Keratinocyte (primary cell): ENCODE measurements at regions not wholly inside any gene's neighbourhood (a gene's known extent, or its start where the extent isn't known, plus 50 kb on each side); places are given as distances from the start of the nearest gene placed in this dataset.

Experiments
- DNase-seq: peaks from one replicate; pipeline ENCODE4 v3.0.0-alpha.2; 2011; ENCODE audit warnings: low read depth, missing footprints, low spot score
- FAIRE-seq: peaks from 2 replicates; lab custom pipeline; 2011; peaks lifted over from hg19 to GRCh38; lab: Jason Lieb, UNC
- H2AFZ ChIP-seq: 2 replicates; pipeline ENCODE4 v1.6.0; 2012; ENCODE audit warnings: low read length, control low read depth, inconsistent platforms; ENCODE audit not compliant: control insufficient read depth
- H3K27ac ChIP-seq: 2 replicates; pipeline ENCODE4 v1.5.1; 2011; ENCODE audit warnings: low read length; ENCODE audit not compliant: control insufficient read depth, insufficient read depth
- H3K27me3 ChIP-seq: 3 replicates; pipeline ENCODE4 v1.6.0; 2011; ENCODE audit warnings: low read length; ENCODE audit not compliant: control insufficient read depth, insufficient read depth; ENCODE audit errors: extremely low read depth
- H3K36me3 ChIP-seq, 2 experiments: 2 replicates in 1 of 2; 3 replicates in 1 of 2; pipeline ENCODE4 v1.5.1; 2011; ENCODE audit warnings: low read length in 2 of 2, mild to moderate bottlenecking in 1 of 2; ENCODE audit not compliant: control insufficient read depth in 2 of 2, insufficient read depth in 2 of 2; ENCODE audit errors: extremely low read depth in 1 of 2
- H3K4me1 ChIP-seq: 3 replicates; pipeline ENCODE4 v1.5.1; 2011; ENCODE audit warnings: low read length; ENCODE audit not compliant: control insufficient read depth, insufficient read depth; ENCODE audit errors: extremely low read depth
- H3K4me2 ChIP-seq: 3 replicates; pipeline ENCODE4 v1.6.0; 2011; ENCODE audit warnings: low read depth, low read length; ENCODE audit not compliant: control insufficient read depth, insufficient read depth; ENCODE audit errors: extremely low read depth
- H3K4me3 ChIP-seq, 3 experiments: fragments of 200-600 bp in 1 of 3; sonication (generic) in 1 of 3; 2 replicates in 2 of 3; 3 replicates in 1 of 3; pipeline ENCODE4 v1.5.1; 2011 to 2016; ENCODE audit warnings: low read length in 3 of 3, mild to moderate bottlenecking in 3 of 3, control low read depth in 2 of 3, inconsistent platforms in 1 of 3, low read depth in 1 of 3, mixed read lengths in 1 of 3, mixed run types in 1 of 3, moderate library complexity in 1 of 3; ENCODE audit not compliant: control insufficient read depth in 2 of 3, insufficient read depth in 2 of 3; ENCODE audit errors: extremely low read depth in 1 of 3
- H3K79me2 ChIP-seq: 2 replicates; pipeline ENCODE4 v1.6.0; 2012; ENCODE audit warnings: low read length; ENCODE audit not compliant: control insufficient read depth, insufficient read depth
- H3K9ac ChIP-seq: 3 replicates; pipeline ENCODE4 v1.6.0; 2011; ENCODE audit warnings: low read length; ENCODE audit not compliant: control insufficient read depth, insufficient read depth; ENCODE audit errors: extremely low read depth
- H3K9me1 ChIP-seq: 3 replicates; pipeline ENCODE4 v1.6.0; 2011; ENCODE audit warnings: low read length; ENCODE audit not compliant: control insufficient read depth, insufficient read depth; ENCODE audit errors: extremely low read depth
- H3K9me3 ChIP-seq: 2 replicates; pipeline ENCODE4 v1.5.1; 2012; ENCODE audit warnings: low read depth, low read length; ENCODE audit not compliant: control insufficient read depth
- H4K20me1 ChIP-seq: 3 replicates; pipeline ENCODE4 v1.6.0; 2011; ENCODE audit warnings: low read length; ENCODE audit not compliant: control insufficient read depth, insufficient read depth; ENCODE audit errors: extremely low read depth
- EZH2 ChIP-seq: IDR thresholded peaks from one replicate; pipeline ENCODE4 v1.6.1; 2012; ENCODE audit warnings: inconsistent platforms, mild to moderate bottlenecking, low read length, moderate library complexity
- dilution Hi-C: fragments of 300-500 bp; cut with MboI; formaldehyde crosslinking; loops from one replicate; pipeline ENCODE4 v1.7.0; 2020; ENCODE audit warnings: low sequenced_read_pairs; ENCODE audit not compliant: extremely low pct_ligation_motif_present
- TF ChIP-seq, protein P1 (sequence below), 3 experiments: IDR thresholded peaks in 1 of 3; conservative IDR thresholded peaks in 1 of 3; optimal IDR thresholded peaks in 1 of 3; 2 replicates in 2 of 3; 3 replicates in 1 of 3; pipeline versions ENCODE3 to v1.5.1; 2011; ENCODE audit warnings: low read length in 3 of 3, mild to moderate bottlenecking in 3 of 3, moderate library complexity in 2 of 3, control low read depth in 1 of 3, inconsistent platforms in 1 of 3; ENCODE audit not compliant: insufficient read depth in 2 of 3; ENCODE audit errors: extremely low read depth in 1 of 3

DNA sequence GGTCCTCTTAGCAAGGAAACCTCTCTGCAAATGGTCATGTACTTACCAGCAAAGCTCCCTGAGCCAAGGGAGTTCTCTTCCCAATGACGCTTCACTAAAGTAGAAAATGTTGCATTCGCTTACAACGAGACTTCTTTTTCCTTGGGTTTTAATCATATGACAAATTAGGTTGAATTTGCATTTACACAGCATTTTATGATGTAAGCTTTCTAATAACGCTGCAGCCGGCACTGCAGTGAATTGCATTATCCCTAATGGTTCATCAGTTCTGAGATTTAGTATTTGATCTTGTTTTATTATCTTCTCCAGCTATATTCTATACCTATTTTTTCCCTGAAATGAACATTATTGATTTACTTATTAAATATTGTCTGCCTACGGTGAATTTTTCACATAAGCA, 339.3 kb upstream of the PFKP start:
- no peak overlapping the region for H3K4me3 ChIP-seq
- DNase-seq (no peak), FAIRE-seq (no peak)
- no peak overlapping the region for H2AFZ ChIP-seq
- H3K9ac ChIP-seq, result no peak overlapping the region
- H3K36me3 ChIP-seq, result no peaks in the 10 kb centered on the region
- no peak overlapping the region for H3K4me2 ChIP-seq
- peaks cover 4% of the 10 kb centered on the region for H3K9me3 ChIP-seq
- dilution Hi-C loops, result no loop called here
- no peak overlapping the region for H3K27ac ChIP-seq
- H4K20me1 ChIP-seq, result no peaks in the 10 kb centered on the region
- H3K27me3 ChIP-seq, result no peaks in the 10 kb centered on the region
- no peaks in the 10 kb centered on the region for H3K4me1 ChIP-seq
- TF ChIP-seq EZH2, result no peak
- TF ChIP-seq, protein P1, sequence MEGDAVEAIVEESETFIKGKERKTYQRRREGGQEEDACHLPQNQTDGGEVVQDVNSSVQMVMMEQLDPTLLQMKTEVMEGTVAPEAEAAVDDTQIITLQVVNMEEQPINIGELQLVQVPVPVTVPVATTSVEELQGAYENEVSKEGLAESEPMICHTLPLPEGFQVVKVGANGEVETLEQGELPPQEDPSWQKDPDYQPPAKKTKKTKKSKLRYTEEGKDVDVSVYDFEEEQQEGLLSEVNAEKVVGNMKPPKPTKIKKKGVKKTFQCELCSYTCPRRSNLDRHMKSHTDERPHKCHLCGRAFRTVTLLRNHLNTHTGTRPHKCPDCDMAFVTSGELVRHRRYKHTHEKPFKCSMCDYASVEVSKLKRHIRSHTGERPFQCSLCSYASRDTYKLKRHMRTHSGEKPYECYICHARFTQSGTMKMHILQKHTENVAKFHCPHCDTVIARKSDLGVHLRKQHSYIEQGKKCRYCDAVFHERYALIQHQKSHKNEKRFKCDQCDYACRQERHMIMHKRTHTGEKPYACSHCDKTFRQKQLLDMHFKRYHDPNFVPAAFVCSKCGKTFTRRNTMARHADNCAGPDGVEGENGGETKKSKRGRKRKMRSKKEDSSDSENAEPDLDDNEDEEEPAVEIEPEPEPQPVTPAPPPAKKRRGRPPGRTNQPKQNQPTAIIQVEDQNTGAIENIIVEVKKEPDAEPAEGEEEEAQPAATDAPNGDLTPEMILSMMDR (optimal IDR thresholded peaks at IDR 0.05 in 1 of 3, IDR thresholded peaks at IDR 0.05 in 1 of 3, conservative IDR thresholded peaks at IDR 0.05 in 1 of 3; ENCODE audit: extremely low read depth in 1 of 3, insufficient read depth in 2 of 3, low read length in 3 of 3), result no peak
- no peaks in the 10 kb centered on the region for H3K79me2 ChIP-seq
- H3K9me1 ChIP-seq, result no peaks in the 10 kb centered on the region

DNA sequence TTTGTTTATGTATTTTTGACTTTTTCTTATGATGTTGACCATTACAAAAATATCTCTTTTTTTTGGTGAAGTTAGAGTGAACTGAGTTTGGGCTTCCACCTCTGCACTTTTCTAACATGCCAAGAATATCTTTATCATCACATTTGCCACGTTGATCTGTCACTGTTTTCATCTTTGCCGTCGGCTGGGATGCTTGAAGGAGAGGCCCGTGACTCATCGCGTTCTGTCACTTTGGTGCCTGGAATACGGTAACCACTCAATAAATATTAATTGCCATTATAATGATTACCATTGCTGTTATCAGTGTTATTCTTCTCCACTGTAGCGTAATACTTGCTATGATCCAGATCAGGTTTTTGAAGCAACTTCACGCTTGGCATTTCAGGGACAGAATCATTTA, 350.8 kb upstream of the PFKP start:
- FAIRE-seq (no peak), DNase-seq (no peak)
- no peaks in the 10 kb centered on the region for H3K79me2 ChIP-seq
- dilution Hi-C loops, result no loop called here
- no peak overlapping the region for H3K9ac ChIP-seq
- H3K9me1 ChIP-seq, result no peaks in the 10 kb centered on the region
- H3K36me3 ChIP-seq, result no peaks in the 10 kb centered on the region
- no peaks in the 10 kb centered on the region for H4K20me1 ChIP-seq
- H3K9me3 ChIP-seq, result peaks cover 5% of the 10 kb centered on the region
- H3K4me3 ChIP-seq, result no peak overlapping the region
- H3K27me3 ChIP-seq, result no peaks in the 10 kb centered on the region
- H3K4me2 ChIP-seq, result no peak overlapping the region
- no peak for TF ChIP-seq EZH2
- TF ChIP-seq, protein P1 (optimal IDR thresholded peaks at IDR 0.05 in 1 of 3, IDR thresholded peaks at IDR 0.05 in 1 of 3, conservative IDR thresholded peaks at IDR 0.05 in 1 of 3; ENCODE audit: extremely low read depth in 1 of 3, insufficient read depth in 2 of 3, low read length in 3 of 3), result no peak
- no peak overlapping the region for H3K27ac ChIP-seq
- no peaks in the 10 kb centered on the region for H3K4me1 ChIP-seq
- no peak overlapping the region for H2AFZ ChIP-seq
